ENCODE measurements at regions not wholly inside any gene's neighbourhood (a gene's known extent, or its start where the extent isn't known, plus 50 kb on each side); places are given as distances from the start of the nearest gene placed in this dataset.

GRCh38 chr20:17833036-17833674 lies 133.4 kb downstream of the BANF2 start:
- Histone ChIP-seq H3K27me3 (ENCODE audit: control insufficient read depth in 1 of 2, insufficient read depth in 2 of 2, low read length in 2 of 2) (no peaks in the 10 kb centered on the region), H3K4me3 (ENCODE audit: low read length in 2 of 2) (no peak overlapping the region), H3K36me3 (ENCODE audit: control insufficient read depth in 2 of 2, insufficient read depth in 2 of 2, low read length in 2 of 2) (no peaks in the 10 kb centered on the region), H3K9me3 (ENCODE audit: control insufficient read depth in 2 of 2, low read length in 2 of 2) (no peaks in the 10 kb centered on the region), H3K4me1 (ENCODE audit: control insufficient read depth, insufficient read depth, low read length) (peaks cover 16% of the 10 kb centered on the region), H3K27ac (ENCODE audit: low read length) (no peak overlapping the region), H3K9ac (ENCODE audit: low read length in 2 of 2) (no peak overlapping the region)

- Histone ChIP-seq H3K27ac (ENCODE audit: low read length) (no peak overlapping the region), H3K4me1 (ENCODE audit: control insufficient read depth, insufficient read depth, low read length) (peaks cover 16% of the 10 kb centered on the region), H3K27me3 (ENCODE audit: control insufficient read depth in 1 of 2, insufficient read depth in 2 of 2, low read length in 2 of 2) (no peaks in the 10 kb centered on the region), H3K4me3 (ENCODE audit: low read length in 2 of 2) (no peak overlapping the region), H3K9me3 (ENCODE audit: control insufficient read depth in 2 of 2, low read length in 2 of 2) (no peaks in the 10 kb centered on the region), H3K36me3 (ENCODE audit: control insufficient read depth in 2 of 2, insufficient read depth in 2 of 2, low read length in 2 of 2) (no peaks in the 10 kb centered on the region), H3K9ac (ENCODE audit: low read length in 2 of 2) (no peak overlapping the region)
Measured at GRCh38 chr20:17832236-17832915, 132.6 kb downstream of the BANF2 start.

- Histone ChIP-seq H3K36me3 (ENCODE audit: control insufficient read depth in 2 of 2, insufficient read depth in 2 of 2, low read length in 2 of 2) (no peaks in the 10 kb centered on the region), H3K9ac (ENCODE audit: low read length in 2 of 2) (no peak overlapping the region), H3K27ac (ENCODE audit: low read length) (no peak overlapping the region), H3K9me3 (ENCODE audit: control insufficient read depth in 2 of 2, low read length in 2 of 2) (no peaks in the 10 kb centered on the region), H3K4me1 (ENCODE audit: control insufficient read depth, insufficient read depth, low read length) (no peaks in the 10 kb centered on the region), H3K4me3 (ENCODE audit: low read length in 2 of 2) (no peak overlapping the region), H3K27me3 (ENCODE audit: control insufficient read depth in 1 of 2, insufficient read depth in 2 of 2, low read length in 2 of 2) (no peaks in the 10 kb centered on the region)
Measured at GRCh38 chr20:17828598-17829144, 128.9 kb downstream of the BANF2 start.

- no peaks in the 10 kb centered on the region for H3K36me3 ChIP-seq (ENCODE audit: control insufficient read depth in 2 of 2, insufficient read depth in 2 of 2, low read length in 2 of 2)
- no peaks in the 10 kb centered on the region for H3K9me3 ChIP-seq (ENCODE audit: control insufficient read depth in 2 of 2, low read length in 2 of 2)
- H3K27me3 ChIP-seq (ENCODE audit: control insufficient read depth in 1 of 2, insufficient read depth in 2 of 2, low read length in 2 of 2), result no peaks in the 10 kb centered on the region
- no peaks in the 10 kb centered on the region for H3K4me1 ChIP-seq (ENCODE audit: control insufficient read depth, insufficient read depth, low read length)
- no peak overlapping the region for H3K27ac ChIP-seq (ENCODE audit: low read length)
- H3K4me3 ChIP-seq (ENCODE audit: low read length in 2 of 2), result no peak overlapping the region
- no peak overlapping the region for H3K9ac ChIP-seq (ENCODE audit: low read length in 2 of 2)
Measured at GRCh38 chr20:17827759-17828559, 128.2 kb downstream of the BANF2 start.

GRCh38 chr20:17827079-17827478 lies 127.3 kb downstream of the BANF2 start:
- Histone ChIP-seq H3K9me3 (ENCODE audit: control insufficient read depth in 2 of 2, low read length in 2 of 2) (no peaks in the 10 kb centered on the region), H3K36me3 (ENCODE audit: control insufficient read depth in 2 of 2, insufficient read depth in 2 of 2, low read length in 2 of 2) (no peaks in the 10 kb centered on the region), H3K27me3 (ENCODE audit: control insufficient read depth in 1 of 2, insufficient read depth in 2 of 2, low read length in 2 of 2) (no peaks in the 10 kb centered on the region), H3K4me3 (ENCODE audit: low read length in 2 of 2) (no peak overlapping the region), H3K9ac (ENCODE audit: low read length in 2 of 2) (no peak overlapping the region), H3K4me1 (ENCODE audit: control insufficient read depth, insufficient read depth, low read length) (peaks cover 2% of the 10 kb centered on the region), H3K27ac (ENCODE audit: low read length) (no peak overlapping the region)

GRCh38 chr20:17825960-17826843 lies 126.4 kb downstream of the BANF2 start:
- no peaks in the 10 kb centered on the region for H3K36me3 ChIP-seq (ENCODE audit: control insufficient read depth in 2 of 2, insufficient read depth in 2 of 2, low read length in 2 of 2)
- H3K4me1 ChIP-seq (ENCODE audit: control insufficient read depth, insufficient read depth, low read length), result peaks cover 2% of the 10 kb centered on the region
- no peak overlapping the region for H3K27ac ChIP-seq (ENCODE audit: low read length)
- H3K27me3 ChIP-seq (ENCODE audit: control insufficient read depth in 1 of 2, insufficient read depth in 2 of 2, low read length in 2 of 2), result no peaks in the 10 kb centered on the region
- no peaks in the 10 kb centered on the region for H3K9me3 ChIP-seq (ENCODE audit: control insufficient read depth in 2 of 2, low read length in 2 of 2)
- H3K4me3 ChIP-seq (ENCODE audit: low read length in 2 of 2), result no peak overlapping the region
- no peak overlapping the region for H3K9ac ChIP-seq (ENCODE audit: low read length in 2 of 2)

- H3K4me3 ChIP-seq (ENCODE audit: low read length in 2 of 2), result no peak overlapping the region
Measured at GRCh38 chr20:17825252-17825959, 125.6 kb downstream of the BANF2 start.

GRCh38 chr20:17824676-17825251 lies 125.0 kb downstream of the BANF2 start:
- no peak overlapping the region for H3K9ac ChIP-seq (ENCODE audit: low read length in 2 of 2)
- no peaks in the 10 kb centered on the region for H3K27me3 ChIP-seq (ENCODE audit: control insufficient read depth in 1 of 2, insufficient read depth in 2 of 2, low read length in 2 of 2)
- no peaks in the 10 kb centered on the region for H3K9me3 ChIP-seq (ENCODE audit: control insufficient read depth in 2 of 2, low read length in 2 of 2)
- H3K27ac ChIP-seq (ENCODE audit: low read length), result no peak overlapping the region
- peaks cover 2% of the 10 kb centered on the region for H3K4me1 ChIP-seq (ENCODE audit: control insufficient read depth, insufficient read depth, low read length)
- H3K4me3 ChIP-seq (ENCODE audit: low read length in 2 of 2), result no peak overlapping the region
- H3K36me3 ChIP-seq (ENCODE audit: control insufficient read depth in 2 of 2, insufficient read depth in 2 of 2, low read length in 2 of 2), result no peaks in the 10 kb centered on the region

More at GRCh38 chr20:17825252-17825959, 125.6 kb downstream of the BANF2 start:
- no peak overlapping the region for H3K27ac ChIP-seq (ENCODE audit: low read length)
- no peaks in the 10 kb centered on the region for H3K27me3 ChIP-seq (ENCODE audit: control insufficient read depth in 1 of 2, insufficient read depth in 2 of 2, low read length in 2 of 2)
- H3K4me1 ChIP-seq (ENCODE audit: control insufficient read depth, insufficient read depth, low read length), result peaks cover 2% of the 10 kb centered on the region
- no peaks in the 10 kb centered on the region for H3K36me3 ChIP-seq (ENCODE audit: control insufficient read depth in 2 of 2, insufficient read depth in 2 of 2, low read length in 2 of 2)
- no peaks in the 10 kb centered on the region for H3K9me3 ChIP-seq (ENCODE audit: control insufficient read depth in 2 of 2, low read length in 2 of 2)
- H3K9ac ChIP-seq (ENCODE audit: low read length in 2 of 2), result no peak overlapping the region

GRCh38 chr20:17823409-17824144 lies 123.8 kb downstream of the BANF2 start:
- H3K4me3 ChIP-seq (ENCODE audit: low read length in 2 of 2), result no peak overlapping the region
- peaks cover 0 to 4% of the 10 kb centered on the region in 2 donors for H3K9me3 ChIP-seq (ENCODE audit: control insufficient read depth in 2 of 2, low read length in 2 of 2)
- no peaks in the 10 kb centered on the region for H3K36me3 ChIP-seq (ENCODE audit: control insufficient read depth in 2 of 2, insufficient read depth in 2 of 2, low read length in 2 of 2)
- no peak overlapping the region for H3K9ac ChIP-seq (ENCODE audit: low read length in 2 of 2)
- no peaks in the 10 kb centered on the region for H3K27me3 ChIP-seq (ENCODE audit: control insufficient read depth in 1 of 2, insufficient read depth in 2 of 2, low read length in 2 of 2)
- peaks cover 2% of the 10 kb centered on the region for H3K4me1 ChIP-seq (ENCODE audit: control insufficient read depth, insufficient read depth, low read length)
- H3K27ac ChIP-seq (ENCODE audit: low read length), result no peak overlapping the region
